Kidney (tissue), 13 donors: ENCODE measurements at regions not wholly inside any gene's neighbourhood (a gene's known extent, or its start where the extent isn't known, plus 50 kb on each side); places are given as distances from the start of the nearest gene placed in this dataset.

Source experiments
- DNase-seq, 5 donors: peaks; one replicate each; pipeline ENCODE4 v3.0.0-alpha.2; 2013 to 2020
- FAIRE-seq: peaks from 2 replicates; lab custom pipeline; 2012; peaks lifted over from hg19 to GRCh38; lab: Jason Lieb, UNC
- H3K27ac ChIP-seq, 2 donors: one replicate each; pipeline ENCODE4 v1.7.0; 2013; ENCODE audit warnings: low read depth in 2 of 2, low read length in 2 of 2, inconsistent platforms in 1 of 2
- H3K27me3 ChIP-seq: one replicate; pipeline ENCODE4 v1.7.1; 2013; ENCODE audit warnings: low read length, inconsistent platforms; ENCODE audit not compliant: control insufficient read depth, insufficient read depth
- H3K36me3 ChIP-seq, 3 donors: one replicate each; pipeline versions ENCODE4 v1.7.0 to v1.7.1; 2013; ENCODE audit warnings: low read length in 3 of 3, control low read depth in 1 of 3, inconsistent platforms in 1 of 3; ENCODE audit not compliant: insufficient read depth in 3 of 3, control insufficient read depth in 2 of 3
- H3K4me1 ChIP-seq, 3 donors: one replicate each; pipeline versions ENCODE4 v1.7.0 to v1.7.1; 2013; ENCODE audit warnings: low read length in 3 of 3, inconsistent platforms in 1 of 3, low read depth in 1 of 3; ENCODE audit not compliant: control insufficient read depth in 2 of 3, insufficient read depth in 2 of 3
- H3K4me3 ChIP-seq, 3 donors: one replicate each; pipeline versions ENCODE4 v1.7.0 to v1.8.1; 2013; ENCODE audit warnings: low read length in 3 of 3, control low read depth in 1 of 3, inconsistent platforms in 1 of 3
- H3K9ac ChIP-seq, 3 donors: one replicate each; pipeline versions ENCODE4 v1.7.0 to v1.7.1; 2013; ENCODE audit warnings: low read length in 3 of 3, control low read depth in 1 of 3, inconsistent platforms in 1 of 3
- H3K9me3 ChIP-seq, 3 donors: one replicate each; pipeline versions ENCODE4 v1.7.0 to v1.7.1; 2013; ENCODE audit warnings: low read length in 3 of 3, control low read depth in 1 of 3, inconsistent platforms in 1 of 3; ENCODE audit not compliant: control insufficient read depth in 2 of 3, insufficient read depth in 1 of 3
- intact Hi-C: fragments of 100-400 bp; cut with DNase I; formaldehyde crosslinking; loops from one replicate; pipeline ENCODE4 v1.11.1; 2022
- TF ChIP-seq, protein P1 (sequence below): IDR thresholded peaks from 3 replicates; pipeline ENCODE4 v1.5.1; 2012; ENCODE audit warnings: mild to moderate bottlenecking, moderate library complexity, borderline replicate concordance; ENCODE audit not compliant: insufficient read depth; ENCODE audit errors: extremely low read depth
- donor health status: control.
- donor health status: control.
- donor health status: control.
- donor health status: control.
- donor health status: control.
- donor health status: DM: yes; HTN: yes; CAD: no.
- donor health status: Normal renal cell carcinoma (clear cell type).

- intact Hi-C loops = no loop called here
- Histone ChIP-seq H3K36me3 (no peaks in the 10 kb centered on the region), H3K27me3 (no peaks in the 10 kb centered on the region), H3K9me3 (no peaks in the 10 kb centered on the region), H3K4me3 (no peak overlapping the region), H3K9ac (no peak overlapping the region), H3K27ac (no peak overlapping the region), H3K4me1 (no peaks in the 10 kb centered on the region)
- TF ChIP-seq, protein P1, sequence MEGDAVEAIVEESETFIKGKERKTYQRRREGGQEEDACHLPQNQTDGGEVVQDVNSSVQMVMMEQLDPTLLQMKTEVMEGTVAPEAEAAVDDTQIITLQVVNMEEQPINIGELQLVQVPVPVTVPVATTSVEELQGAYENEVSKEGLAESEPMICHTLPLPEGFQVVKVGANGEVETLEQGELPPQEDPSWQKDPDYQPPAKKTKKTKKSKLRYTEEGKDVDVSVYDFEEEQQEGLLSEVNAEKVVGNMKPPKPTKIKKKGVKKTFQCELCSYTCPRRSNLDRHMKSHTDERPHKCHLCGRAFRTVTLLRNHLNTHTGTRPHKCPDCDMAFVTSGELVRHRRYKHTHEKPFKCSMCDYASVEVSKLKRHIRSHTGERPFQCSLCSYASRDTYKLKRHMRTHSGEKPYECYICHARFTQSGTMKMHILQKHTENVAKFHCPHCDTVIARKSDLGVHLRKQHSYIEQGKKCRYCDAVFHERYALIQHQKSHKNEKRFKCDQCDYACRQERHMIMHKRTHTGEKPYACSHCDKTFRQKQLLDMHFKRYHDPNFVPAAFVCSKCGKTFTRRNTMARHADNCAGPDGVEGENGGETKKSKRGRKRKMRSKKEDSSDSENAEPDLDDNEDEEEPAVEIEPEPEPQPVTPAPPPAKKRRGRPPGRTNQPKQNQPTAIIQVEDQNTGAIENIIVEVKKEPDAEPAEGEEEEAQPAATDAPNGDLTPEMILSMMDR = no peak
- no peak for DNase-seq
- no peak for FAIRE-seq
Observed at GRCh38 chr14:26766726-26767125, 168.9 kb upstream of the NOVA1 start.

DNA sequence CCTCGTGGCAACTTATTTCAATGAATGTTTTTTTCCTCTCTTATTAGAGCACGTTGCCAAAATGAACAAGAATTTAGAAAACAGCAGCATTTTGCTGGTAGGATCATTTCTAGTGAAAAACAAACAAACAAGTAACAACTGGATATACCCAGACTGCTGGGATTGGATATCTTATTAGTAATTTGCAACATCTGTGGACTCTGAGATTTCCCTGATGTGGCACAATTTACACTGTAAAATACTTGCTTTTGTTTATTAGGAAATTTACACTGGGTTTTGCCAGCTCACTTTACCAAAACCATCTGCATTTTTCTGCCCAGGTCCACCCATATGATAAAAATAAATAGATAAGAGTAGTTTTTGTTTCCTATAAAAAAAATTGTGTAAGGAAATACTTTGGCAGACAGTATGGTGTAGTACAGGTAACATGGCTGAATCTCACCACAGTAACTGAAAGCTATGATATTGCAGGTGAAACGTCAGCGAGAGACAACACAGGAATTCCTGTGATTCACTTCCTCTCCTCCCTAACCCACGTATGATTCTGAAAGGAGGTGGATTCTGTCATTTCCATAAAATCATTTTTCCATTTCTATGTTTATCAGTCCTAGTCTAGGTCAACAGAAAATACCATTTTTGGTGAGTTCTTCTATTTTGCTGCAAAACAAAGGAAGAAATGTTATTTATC is 176.2 kb upstream of the NOVA1 start:
- no peaks in the 10 kb centered on the region for H3K27me3 ChIP-seq
- no peaks in the 10 kb centered on the region for H3K9me3 ChIP-seq
- H3K36me3 ChIP-seq = no peaks in the 10 kb centered on the region
- no peak overlapping the region for H3K4me3 ChIP-seq
- no peak overlapping the region for H3K27ac ChIP-seq
- TF ChIP-seq, protein P1 = no peak
- DNase-seq (no peak), FAIRE-seq (no peak)
- H3K4me1 ChIP-seq = no peaks in the 10 kb centered on the region
- intact Hi-C loops = no loop called here
- no peak overlapping the region for H3K9ac ChIP-seq

GRCh38 chr14:26775765-26776563 is 178.1 kb upstream of the NOVA1 start:
- TF ChIP-seq, protein P1 = no peak
- no peak for DNase-seq
- Histone ChIP-seq H3K9me3 (no peaks in the 10 kb centered on the region), H3K36me3 (no peaks in the 10 kb centered on the region), H3K4me3 (no peak overlapping the region), H3K4me1 (no peaks in the 10 kb centered on the region), H3K27me3 (no peaks in the 10 kb centered on the region), H3K27ac (no peak overlapping the region), H3K9ac (no peak overlapping the region)
- intact Hi-C loops = no loop called here
- no peak for FAIRE-seq
